Activated CD8-positive, alpha-beta T cell treated with anti-CD3 and anti-CD28 coated beads for 36 hours (primary cell): ENCODE measurements at regions not wholly inside any gene's neighbourhood (a gene's known extent, or its start where the extent isn't known, plus 50 kb on each side); places are given as distances from the start of the nearest gene placed in this dataset.

Experiments
- ATAC-seq: fragments of 200-7000 bp; cut with Tn5 transposase; one replicate; pipeline ENCODE4 v1.10.0; 2021; ENCODE audit warnings: mild to moderate bottlenecking, moderate library complexity
- CTCF ChIA-PET: fragments of 350-600 bp; sonication (Branson Sonifier 250); formaldehyde crosslinking; loops from one replicate; lab custom pipeline; 2021; ENCODE audit warnings: antibody characterized with exemption; lab: Charles Lee
- POLR2A ChIA-PET: fragments of 350-600 bp; sonication (Branson Sonifier 250); formaldehyde crosslinking; loops from one replicate; lab custom pipeline; 2021; ENCODE audit warnings: antibody characterized with exemption; lab: Charles Lee
- DNase-seq: peaks from one replicate; pipeline ENCODE4 v3.0.0-alpha.2; 2020
- H3K27ac Mint-ChIP-seq: one replicate; pipeline ENCODE4 v1.8.0; 2021; ENCODE audit warnings: mild to moderate bottlenecking, mixed read lengths
- H3K27me3 Mint-ChIP-seq: one replicate; pipeline ENCODE4 v1.8.0; 2021; ENCODE audit warnings: mixed read lengths
- H3K36me3 Mint-ChIP-seq: one replicate; pipeline ENCODE4 v1.8.0; 2021; ENCODE audit warnings: low read depth, mixed read lengths
- H3K4me1 Mint-ChIP-seq: one replicate; pipeline ENCODE4 v1.8.0; 2021; ENCODE audit warnings: low read depth, mixed read lengths
- H3K4me3 Mint-ChIP-seq: one replicate; pipeline ENCODE4 v1.8.0; 2021; ENCODE audit warnings: mild to moderate bottlenecking, moderate library complexity, mixed read lengths
- H3K9me3 Mint-ChIP-seq: one replicate; pipeline ENCODE4 v1.8.0; 2021; ENCODE audit warnings: mixed read lengths
- CTCF ChIP-seq: fragments of 200-600 bp; IDR thresholded peaks from one replicate; pipeline ENCODE4 v1.8.0; 2022; ENCODE audit warnings: antibody characterized with exemption, mild to moderate bottlenecking
- intact Hi-C: fragments of 100-400 bp; cut with micrococcal nuclease; formaldehyde crosslinking; loops from one replicate; pipeline ENCODE4 v1.10.0; 2022

- TF ChIP-seq CTCF, result no peak
- no peak overlapping the region for H3K27ac Mint-ChIP-seq
- intact Hi-C loops, result no loop called here
- H3K27me3 Mint-ChIP-seq, result no peaks in the 10 kb centered on the region
- ATAC-seq, result no peak
- no peak for DNase-seq
- H3K9me3 Mint-ChIP-seq, result peaks cover 16% of the 10 kb centered on the region
- H3K4me3 Mint-ChIP-seq, result no peak overlapping the region
- ChIA-PET POLR2A (no interaction called here), CTCF (no interaction called here)
- H3K36me3 Mint-ChIP-seq, result no peaks in the 10 kb centered on the region
- no peaks in the 10 kb centered on the region for H3K4me1 Mint-ChIP-seq
Measured at GRCh38 chr1:104923075-104923474, 1173.4 kb downstream of the AMY1C start.

DNA sequence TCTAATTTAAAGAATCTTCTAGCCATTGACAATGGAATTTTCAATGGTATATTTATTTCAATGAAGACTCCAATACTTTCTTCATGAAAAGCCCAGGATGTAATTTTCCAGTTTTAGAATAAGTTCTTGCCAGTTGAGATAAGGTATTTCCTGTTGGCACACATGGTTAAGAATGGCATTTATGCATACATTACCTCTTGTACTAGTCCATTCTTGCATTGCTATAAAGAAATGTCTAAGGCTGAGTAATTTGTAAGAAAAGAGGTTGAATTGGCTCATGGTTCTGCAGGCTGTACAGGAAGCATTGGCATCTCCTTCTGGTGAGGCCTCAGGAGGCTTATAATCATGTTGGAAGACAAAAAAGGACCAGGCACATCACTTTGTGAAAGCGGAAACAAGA is 1179.6 kb downstream of the AMY1C start:
- intact Hi-C loops, result no loop called here
- no peak for ATAC-seq
- CTCF ChIA-PET, result no interaction called here
- POLR2A ChIA-PET, result no interaction called here
- Mint-ChIP-seq H3K4me3 (no peak overlapping the region), H3K4me1 (no peaks in the 10 kb centered on the region), H3K36me3 (no peaks in the 10 kb centered on the region), H3K27ac (no peak overlapping the region), H3K9me3 (peaks cover 20% of the 10 kb centered on the region), H3K27me3 (no peaks in the 10 kb centered on the region)
- no peak for DNase-seq
- TF ChIP-seq CTCF, result no peak

DNA sequence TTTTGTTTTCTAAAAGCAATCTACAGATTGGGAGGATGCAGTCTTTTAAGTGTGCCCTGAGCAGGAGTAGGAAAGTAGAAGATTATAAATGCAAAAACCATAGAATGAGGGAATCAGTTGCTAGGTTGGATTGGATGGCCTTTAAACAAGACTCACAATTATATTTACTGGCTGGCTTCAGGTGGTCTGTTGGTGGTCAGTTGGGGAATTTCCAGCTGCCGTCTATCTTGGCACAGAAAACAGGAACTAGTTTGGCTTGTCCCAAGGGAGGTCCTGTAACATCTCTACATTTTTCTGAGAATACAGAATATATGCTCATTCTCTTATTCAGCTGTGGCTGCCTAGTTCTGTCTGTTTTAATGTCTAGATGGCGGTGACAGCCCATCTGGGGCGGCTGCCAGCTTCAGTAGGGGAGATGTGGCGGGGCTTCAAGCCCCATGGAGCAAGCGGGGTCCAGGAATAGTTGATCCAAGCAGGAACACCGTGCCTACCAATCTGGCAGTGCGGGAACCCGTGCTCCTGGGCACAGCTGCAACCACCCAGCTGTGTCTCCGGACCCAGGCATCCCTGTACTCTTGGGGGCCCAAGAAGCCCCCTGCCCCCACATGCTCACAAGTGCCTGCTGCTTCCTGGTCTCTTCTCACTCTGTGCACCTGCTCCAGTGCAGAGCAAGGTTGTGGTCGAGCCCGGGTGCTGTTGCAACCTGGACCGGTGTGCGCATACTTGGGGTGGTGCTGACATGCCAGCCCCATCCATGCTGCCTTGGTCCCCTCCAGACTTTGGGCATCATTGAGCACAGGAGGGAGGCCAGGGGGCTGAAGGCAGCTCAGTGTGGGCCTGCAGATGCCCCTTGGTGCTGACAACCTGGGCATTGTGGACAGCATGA is 1182.6 kb downstream of the AMY1C start:
- no peak for ATAC-seq
- no peak overlapping the region for H3K27ac Mint-ChIP-seq
- H3K4me1 Mint-ChIP-seq, result no peaks in the 10 kb centered on the region
- ChIA-PET CTCF (no interaction called here), POLR2A (no interaction called here)
- no peak for TF ChIP-seq CTCF
- H3K9me3 Mint-ChIP-seq, result peaks cover 17% of the 10 kb centered on the region
- intact Hi-C loops, result no loop called here
- H3K4me3 Mint-ChIP-seq, result no peak overlapping the region
- no peaks in the 10 kb centered on the region for H3K27me3 Mint-ChIP-seq
- H3K36me3 Mint-ChIP-seq, result no peaks in the 10 kb centered on the region
- no peak for DNase-seq

- ATAC-seq (no peak), DNase-seq (no peak)
- TF ChIP-seq CTCF, result no peak
- peaks cover 12% of the 10 kb centered on the region for H3K9me3 Mint-ChIP-seq
- H3K27me3 Mint-ChIP-seq, result no peaks in the 10 kb centered on the region
- H3K36me3 Mint-ChIP-seq, result no peaks in the 10 kb centered on the region
- H3K27ac Mint-ChIP-seq, result no peak overlapping the region
- POLR2A ChIA-PET, result no interaction called here
- CTCF ChIA-PET, result no interaction called here
- no peaks in the 10 kb centered on the region for H3K4me1 Mint-ChIP-seq
- intact Hi-C loops, result no loop called here
- H3K4me3 Mint-ChIP-seq, result no peak overlapping the region
Measured at GRCh38 chr1:104932949-104933679, 1183.4 kb downstream of the AMY1C start.

GRCh38 chr1:104933846-104934245 is 1184.1 kb downstream of the AMY1C start:
- Mint-ChIP-seq H3K27ac (no peak overlapping the region), H3K27me3 (no peaks in the 10 kb centered on the region), H3K36me3 (no peaks in the 10 kb centered on the region), H3K4me3 (no peak overlapping the region), H3K9me3 (peaks cover 12% of the 10 kb centered on the region), H3K4me1 (no peaks in the 10 kb centered on the region)
- ATAC-seq (no peak), DNase-seq (no peak)
- no peak for TF ChIP-seq CTCF
- POLR2A ChIA-PET, result no interaction called here
- intact Hi-C loops, result no loop called here
- CTCF ChIA-PET, result no interaction called here
